Large intestine (tissue), 3 donors: ENCODE measurements at regions not wholly inside any gene's neighbourhood (a gene's known extent, or its start where the extent isn't known, plus 50 kb on each side); places are given as distances from the start of the nearest gene placed in this dataset.
"Not testable (repeated sequence)": the region's sequence is repeated elsewhere in the genome, so short reads cannot be mapped to it uniquely, and the experiment has no call there.

Experiments used
- DNase-seq, 2 donors: peaks; one replicate each; pipeline versions ENCODE4 v3.0.0 to v3.0.0-alpha.2; 2013
- H3K27ac ChIP-seq: one replicate; pipeline ENCODE4 v1.5.1; 2013; ENCODE audit warnings: low read length
- H3K27me3 ChIP-seq: 2 replicates; pipeline ENCODE4 v1.6.1; 2013; ENCODE audit warnings: low read length; ENCODE audit not compliant: control insufficient read depth, insufficient read depth
- H3K36me3 ChIP-seq: 2 replicates; pipeline ENCODE4 v1.6.1; 2013; ENCODE audit warnings: low read length; ENCODE audit not compliant: control insufficient read depth, insufficient read depth
- H3K4me1 ChIP-seq: one replicate; pipeline ENCODE4 v1.6.1; 2013; ENCODE audit warnings: low read length; ENCODE audit not compliant: control insufficient read depth, insufficient read depth
- H3K4me3 ChIP-seq: one replicate; pipeline ENCODE4 v1.5.1; 2013; ENCODE audit warnings: low read length
- H3K9me3 ChIP-seq: one replicate; pipeline ENCODE4 v1.6.1; 2013; ENCODE audit warnings: mild to moderate bottlenecking, low read depth, low read length, moderate library complexity; ENCODE audit not compliant: control insufficient read depth
- WGBS: methylation state at CpG from one replicate; pipeline ENCODE4 v1.1.5; 2013; ENCODE audit warnings: low lambda C conversion rate; ENCODE audit not compliant: insufficient coverage; 5-methylcytosine and 5-hydroxymethylcytosine counted together

DNA sequence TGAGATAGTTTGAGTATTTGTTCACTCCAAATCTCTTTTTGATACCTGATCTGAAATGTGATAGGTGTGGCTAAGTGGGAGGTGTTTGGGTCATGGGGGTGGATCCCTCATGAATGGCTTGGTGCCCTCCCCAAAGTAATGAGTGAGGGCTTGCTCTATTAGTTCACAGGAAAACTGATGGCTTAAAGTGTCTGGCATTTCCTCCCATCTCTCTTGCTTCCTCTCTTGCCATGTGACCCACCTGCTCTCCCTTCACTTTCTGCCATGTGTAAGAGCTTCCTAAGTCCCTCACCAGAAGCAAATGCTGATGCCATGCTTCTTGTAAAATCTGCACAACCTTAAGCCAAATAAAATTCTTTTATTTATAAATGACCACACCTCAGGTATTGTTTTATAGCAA lies 61.1 kb downstream of the MAD2L1 start:
- H3K9me3 ChIP-seq: no peaks in the 10 kb centered on the region
- H3K4me3 ChIP-seq: no peak overlapping the region
- H3K4me1 ChIP-seq: peaks cover 1% of the 10 kb centered on the region
- peaks cover 2% of the 10 kb centered on the region for H3K27me3 ChIP-seq
- DNase-seq: no peak
- H3K27ac ChIP-seq: no peak overlapping the region
- H3K36me3 ChIP-seq: no peaks in the 10 kb centered on the region

GRCh38 chr4:120005076-120005475 lies 61.6 kb downstream of the MAD2L1 start:
- WGBS: 88% methylated on average over 2 of the region's 2 CpGs
- H3K27ac ChIP-seq: no peak overlapping the region
- DNase-seq: no peak
- H3K36me3 ChIP-seq: no peaks in the 10 kb centered on the region
- H3K9me3 ChIP-seq: no peaks in the 10 kb centered on the region
- H3K27me3 ChIP-seq: peaks cover 2% of the 10 kb centered on the region
- no peak overlapping the region for H3K4me3 ChIP-seq
- H3K4me1 ChIP-seq: peaks cover 2% of the 10 kb centered on the region

- no peaks in the 10 kb centered on the region for H3K36me3 ChIP-seq
Observed at GRCh38 chr4:120004054-120004453, 62.6 kb downstream of the MAD2L1 start.

GRCh38 chr4:120003193-120003592 lies 63.5 kb downstream of the MAD2L1 start:
- no peak for DNase-seq
- Histone ChIP-seq H3K4me3 (no peak overlapping the region), H3K27ac (no peak overlapping the region), H3K4me1 (peaks cover 2% of the 10 kb centered on the region), H3K27me3 (no peaks in the 10 kb centered on the region), H3K36me3 (no peaks in the 10 kb centered on the region), H3K9me3 (no peaks in the 10 kb centered on the region)
- WGBS: no CpG with 5 or more reads among the region's 3 CpGs

More at GRCh38 chr4:120004054-120004453, 62.6 kb downstream of the MAD2L1 start:
- DNase-seq: no peak
- Histone ChIP-seq H3K27me3 (no peaks in the 10 kb centered on the region), H3K27ac (no peak overlapping the region), H3K4me3 (no peak overlapping the region), H3K9me3 (no peaks in the 10 kb centered on the region), H3K4me1 (peaks cover 2% of the 10 kb centered on the region)
- no CpG with 5 or more reads among the region's 4 CpGs for WGBS

DNA sequence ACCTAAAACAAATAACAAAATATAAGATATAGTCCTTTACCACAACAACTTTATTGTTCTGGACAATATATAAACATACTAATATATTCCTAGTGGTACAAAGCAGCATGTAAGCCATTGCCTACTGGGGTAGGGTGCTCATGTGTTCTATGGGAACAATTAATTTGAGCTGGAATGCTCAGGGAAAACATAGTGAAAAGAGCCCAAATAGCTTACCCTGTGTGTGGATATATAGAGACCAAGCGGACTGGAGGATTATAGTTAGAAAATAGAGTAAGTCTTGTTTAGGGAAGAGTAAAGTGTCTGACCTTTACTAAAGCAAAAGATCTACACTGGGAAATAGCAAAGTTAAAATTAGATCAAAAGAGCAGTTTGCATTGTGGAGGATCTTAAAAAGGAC lies 64.8 kb downstream of the MAD2L1 start:
- Histone ChIP-seq H3K36me3 (no peaks in the 10 kb centered on the region), H3K4me1 (peaks cover 2% of the 10 kb centered on the region), H3K4me3 (no peak overlapping the region), H3K9me3 (no peaks in the 10 kb centered on the region), H3K27ac (no peak overlapping the region), H3K27me3 (no peaks in the 10 kb centered on the region)
- WGBS: 100% methylated on average over 1 of the region's 1 CpG
- no peak for DNase-seq

GRCh38 chr4:120000591-120001296 lies 65.9 kb downstream of the MAD2L1 start:
- H3K4me1 ChIP-seq: peaks cover 2% of the 10 kb centered on the region
- no peak overlapping the region for H3K27ac ChIP-seq
- no peak overlapping the region for H3K4me3 ChIP-seq
- H3K36me3 ChIP-seq: no peaks in the 10 kb centered on the region
- WGBS: 34% methylated on average over 2 of the region's 6 CpGs
- DNase-seq: no peak
- H3K27me3 ChIP-seq: no peaks in the 10 kb centered on the region
- no peaks in the 10 kb centered on the region for H3K9me3 ChIP-seq

DNA sequence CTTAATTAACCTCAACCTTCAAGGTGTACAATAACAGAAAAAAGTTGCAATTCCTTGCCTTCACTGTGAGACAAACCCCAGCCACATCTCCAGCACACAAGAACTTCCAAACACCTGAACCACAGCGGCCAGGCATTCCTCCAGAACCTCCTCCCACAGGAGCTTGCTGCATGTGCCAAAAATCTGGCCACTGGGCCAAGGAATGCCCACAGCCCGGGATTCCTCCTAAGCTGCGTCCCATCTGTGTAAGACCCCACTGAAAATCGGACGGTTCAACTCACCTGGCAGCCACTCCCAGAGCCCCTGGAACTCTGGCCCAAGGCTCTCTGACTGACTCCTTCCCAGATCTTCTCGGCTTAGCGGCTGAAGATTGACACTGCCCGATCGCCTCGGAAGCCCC lies 70.6 kb downstream of the MAD2L1 start:
- H3K36me3 ChIP-seq, H3K4me1 ChIP-seq, H3K9me3 ChIP-seq, H3K27me3 ChIP-seq, H3K4me3 ChIP-seq, H3K27ac ChIP-seq, DNase-seq: not testable (repeated sequence)
- no CpG with 5 or more reads among the region's 10 CpGs for WGBS

DNA sequence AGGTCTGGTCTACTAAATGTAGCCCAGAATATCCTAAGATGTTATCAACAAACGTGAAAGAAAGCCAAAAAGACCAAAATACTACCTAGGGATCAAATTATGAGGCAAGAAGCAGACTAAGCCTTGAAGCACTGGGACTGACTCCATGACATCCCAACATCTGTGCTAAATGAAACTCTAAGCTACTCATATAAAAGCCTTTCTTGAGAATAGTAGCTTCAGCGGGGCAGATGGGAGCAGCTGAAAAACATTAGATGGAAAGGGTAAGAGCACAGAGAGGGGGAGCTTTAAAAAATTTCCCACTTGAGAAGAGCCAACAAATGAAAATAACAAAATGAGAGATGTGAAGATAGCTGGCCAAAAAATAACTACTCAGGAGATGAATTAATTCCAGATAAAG lies 81.7 kb downstream of the MAD2L1 start:
- Histone ChIP-seq H3K4me3 (no peak overlapping the region), H3K27me3 (no peaks in the 10 kb centered on the region), H3K9me3 (peaks cover 7% of the 10 kb centered on the region), H3K4me1 (no peaks in the 10 kb centered on the region), H3K36me3 (no peaks in the 10 kb centered on the region), H3K27ac (no peak overlapping the region)
- no peak for DNase-seq
- 73% methylated on average over 2 of the region's 2 CpGs for WGBS

- H3K27me3 ChIP-seq: no peaks in the 10 kb centered on the region
- no peak overlapping the region for H3K4me3 ChIP-seq
- peaks cover 4% of the 10 kb centered on the region for H3K9me3 ChIP-seq
- DNase-seq: no peak
- H3K4me1 ChIP-seq: no peaks in the 10 kb centered on the region
- H3K36me3 ChIP-seq: no peaks in the 10 kb centered on the region
- H3K27ac ChIP-seq: no peak overlapping the region
Observed at GRCh38 chr4:119982756-119983155, 83.9 kb downstream of the MAD2L1 start.

GRCh38 chr4:119980456-119980855 lies 86.2 kb downstream of the MAD2L1 start:
- H3K4me1 ChIP-seq: no peaks in the 10 kb centered on the region
- WGBS: 67% methylated on average over 1 of the region's 2 CpGs
- no peak overlapping the region for H3K27ac ChIP-seq
- no peaks in the 10 kb centered on the region for H3K27me3 ChIP-seq
- no peak for DNase-seq
- no peaks in the 10 kb centered on the region for H3K9me3 ChIP-seq
- H3K4me3 ChIP-seq: no peak overlapping the region
- H3K36me3 ChIP-seq: no peaks in the 10 kb centered on the region
